HL-60/S4 treated with phorbol 12-myristate 13-acetate at 8.2 ng/mL for 4 days and 3 days (cell line): ENCODE measurements at regions not wholly inside any gene's neighbourhood (a gene's known extent, or its start where the extent isn't known, plus 50 kb on each side); places are given as distances from the start of the nearest gene placed in this dataset.

ENCODE experiments used
- in situ Hi-C: fragments of 300-500 bp; cut with MboI; formaldehyde crosslinking; loops from 2 replicates; pipeline ENCODE4 v1.15.0; 2022; ENCODE audit warnings: low sequenced_read_pairs

DNA sequence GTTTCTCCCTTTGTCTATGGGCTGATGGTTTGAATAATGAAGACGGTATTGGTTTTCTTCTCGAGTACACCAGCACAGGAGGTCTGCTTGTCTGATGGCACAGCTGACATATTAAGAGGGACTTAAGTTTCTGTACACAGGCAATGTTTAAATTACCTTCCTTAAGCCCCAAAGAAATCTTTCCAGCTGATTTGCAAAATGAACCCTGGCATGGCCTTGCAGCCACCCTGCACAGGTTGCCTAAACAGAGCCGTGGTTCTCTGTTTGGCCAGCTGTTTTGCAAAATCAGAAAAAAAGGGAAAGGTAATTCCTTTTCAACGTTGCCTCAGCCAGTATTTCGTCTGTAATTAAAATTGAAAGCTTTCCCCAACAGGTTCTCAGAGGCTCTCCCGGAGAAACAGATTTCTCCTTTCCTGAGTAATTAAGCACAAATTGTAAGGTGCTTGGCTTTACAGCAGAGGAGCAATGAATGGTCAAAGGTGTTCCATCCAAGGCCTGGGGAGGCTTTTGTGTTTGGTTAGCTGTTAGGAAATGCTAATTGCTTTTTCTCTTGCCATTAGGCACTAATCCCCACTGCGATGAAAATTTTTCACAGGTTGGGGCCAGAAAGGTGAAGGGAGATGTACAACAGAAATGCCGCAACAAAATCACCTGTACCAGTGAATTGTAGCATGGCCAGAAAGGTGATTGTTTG, 138.9 kb downstream of the RASEF start:
- in situ Hi-C loops = no loop called here
